Breast epithelium (tissue), 4 donors: ENCODE measurements at regions not wholly inside any gene's neighbourhood (a gene's known extent, or its start where the extent isn't known, plus 50 kb on each side); places are given as distances from the start of the nearest gene placed in this dataset.

Experiments
- DNase-seq, 2 donors: peaks; one replicate each; pipeline ENCODE4 v3.0.0-alpha.2; 2019; ENCODE audit warnings: low spot score in 2 of 2
- H3K27ac ChIP-seq, 2 donors: fragments of 200-600 bp; sonication (generic) in 1 of 2; one replicate each; pipeline ENCODE4 v1.5.1; 2016 to 2019; ENCODE audit warnings: mild to moderate bottlenecking in 1 of 2
- H3K27me3 ChIP-seq, 2 donors: fragments of 200-600 bp; sonication (generic) in 1 of 2; one replicate each; pipeline versions ENCODE4 v1.5.1 to v1.6.0; 2017 to 2019; ENCODE audit warnings: control low read depth in 1 of 2, mild to moderate bottlenecking in 1 of 2
- H3K36me3 ChIP-seq: fragments of 200-600 bp; one replicate; pipeline ENCODE4 v1.5.1; 2019
- H3K4me1 ChIP-seq, 2 donors: fragments of 200-600 bp; sonication (generic); one replicate each; pipeline ENCODE4 v1.5.1; 2016 to 2019; ENCODE audit warnings: control low read depth in 1 of 2
- H3K4me3 ChIP-seq, 3 donors: fragments of 200-600 bp; sonication (generic); 1 replicate in 2 of 3; 2 replicates in 1 of 3; pipeline ENCODE4 v1.5.1; 2016 to 2019; ENCODE audit warnings: mild to moderate bottlenecking in 3 of 3, moderate library complexity in 2 of 3
- H3K9me3 ChIP-seq, 2 donors: fragments of 200-600 bp; sonication (generic) in 1 of 2; one replicate each; pipeline ENCODE4 v1.5.1; 2016 to 2019; ENCODE audit warnings: control low read depth in 1 of 2
- POLR2A ChIP-seq: fragments of 450-650 bp; IDR thresholded peaks from one replicate; pipeline ENCODE4 v1.6.1; 2016; ENCODE audit warnings: antibody characterized with exemption, mild to moderate bottlenecking, moderate library complexity
- POLR2AphosphoS5 ChIP-seq, 3 donors: sonication (generic); formaldehyde crosslinking; IDR thresholded peaks; one replicate each; pipeline ENCODE4 v1.6.1; 2017; ENCODE audit warnings: antibody characterized with exemption in 3 of 3
- intact Hi-C: fragments of 100-400 bp; cut with DNase I; formaldehyde crosslinking; loops from one replicate; pipeline ENCODE4 v1.15.1; 2023; ENCODE audit warnings: low total_unique reads
- TF ChIP-seq, protein P1 (sequence below), 3 donors: fragments of 450-650 bp; IDR thresholded peaks; one replicate each; pipeline ENCODE4 v1.5.1; 2016 to 2017; ENCODE audit warnings: antibody characterized with exemption in 3 of 3, mild to moderate bottlenecking in 3 of 3, moderate library complexity in 3 of 3

- H3K27ac ChIP-seq: no peak overlapping the region
- intact Hi-C loops: no loop called here
- H3K4me3 ChIP-seq: no peak overlapping the region
- H3K4me1 ChIP-seq: no peaks in the 10 kb centered on the region
- H3K9me3 ChIP-seq: peaks cover 3 to 6% of the 10 kb centered on the region in 2 donors
- DNase-seq: no peak
- no peaks in the 10 kb centered on the region for H3K27me3 ChIP-seq
- H3K36me3 ChIP-seq: no peaks in the 10 kb centered on the region
- no peak for TF ChIP-seq POLR2AphosphoS5 (IDR thresholded peaks at IDR 0.05)
- TF ChIP-seq, protein P1, sequence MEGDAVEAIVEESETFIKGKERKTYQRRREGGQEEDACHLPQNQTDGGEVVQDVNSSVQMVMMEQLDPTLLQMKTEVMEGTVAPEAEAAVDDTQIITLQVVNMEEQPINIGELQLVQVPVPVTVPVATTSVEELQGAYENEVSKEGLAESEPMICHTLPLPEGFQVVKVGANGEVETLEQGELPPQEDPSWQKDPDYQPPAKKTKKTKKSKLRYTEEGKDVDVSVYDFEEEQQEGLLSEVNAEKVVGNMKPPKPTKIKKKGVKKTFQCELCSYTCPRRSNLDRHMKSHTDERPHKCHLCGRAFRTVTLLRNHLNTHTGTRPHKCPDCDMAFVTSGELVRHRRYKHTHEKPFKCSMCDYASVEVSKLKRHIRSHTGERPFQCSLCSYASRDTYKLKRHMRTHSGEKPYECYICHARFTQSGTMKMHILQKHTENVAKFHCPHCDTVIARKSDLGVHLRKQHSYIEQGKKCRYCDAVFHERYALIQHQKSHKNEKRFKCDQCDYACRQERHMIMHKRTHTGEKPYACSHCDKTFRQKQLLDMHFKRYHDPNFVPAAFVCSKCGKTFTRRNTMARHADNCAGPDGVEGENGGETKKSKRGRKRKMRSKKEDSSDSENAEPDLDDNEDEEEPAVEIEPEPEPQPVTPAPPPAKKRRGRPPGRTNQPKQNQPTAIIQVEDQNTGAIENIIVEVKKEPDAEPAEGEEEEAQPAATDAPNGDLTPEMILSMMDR (IDR thresholded peaks at IDR 0.05): no peak
- no peak for TF ChIP-seq POLR2A
Observed at GRCh38 chr5:66494437-66494836, 101.8 kb upstream of the MAST4 start.

GRCh38 chr5:66498791-66499207, 97.4 kb upstream of the MAST4 start:
- no peaks in the 10 kb centered on the region for H3K36me3 ChIP-seq
- no peak for DNase-seq
- H3K9me3 ChIP-seq: no peaks in the 10 kb centered on the region
- intact Hi-C loops: no loop called here
- TF ChIP-seq POLR2A (no peak), POLR2AphosphoS5 (IDR thresholded peaks at IDR 0.05) (no peak)
- TF ChIP-seq, protein P1 (IDR thresholded peaks at IDR 0.05): no peak
- no peak overlapping the region for H3K4me3 ChIP-seq
- no peak overlapping the region for H3K27ac ChIP-seq
- no peaks in the 10 kb centered on the region for H3K27me3 ChIP-seq
- no peaks in the 10 kb centered on the region for H3K4me1 ChIP-seq

DNA sequence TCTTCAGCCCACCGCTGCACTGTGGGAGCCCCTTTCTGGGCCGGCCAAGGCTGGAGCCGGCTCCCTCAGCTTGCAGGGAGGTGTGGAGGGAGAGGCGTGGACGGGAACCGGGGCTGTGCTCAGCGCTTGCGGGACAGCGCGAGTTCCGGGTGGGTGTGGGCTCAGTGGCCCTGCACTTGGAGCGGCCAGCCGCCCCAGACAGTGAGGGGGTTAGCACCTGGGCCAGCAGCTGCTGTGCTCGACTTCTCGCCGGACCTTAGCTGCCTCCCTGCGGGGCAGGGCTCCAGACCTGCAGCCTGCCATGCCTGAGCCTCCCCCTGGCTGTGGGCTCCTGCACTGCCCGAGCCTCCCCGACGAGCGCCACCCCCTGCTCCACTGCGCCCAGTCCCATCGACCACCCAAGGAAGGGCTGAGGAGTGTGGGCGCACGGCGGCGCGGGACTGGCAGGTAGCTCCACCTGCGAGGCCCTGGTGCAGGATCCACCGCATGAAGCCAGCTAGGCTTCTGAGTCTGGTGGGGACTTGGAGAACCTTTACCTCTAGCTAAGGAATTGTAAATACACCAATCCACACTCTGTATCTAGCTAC, 92.9 kb upstream of the MAST4 start:
- intact Hi-C loops: no loop called here
- no peak overlapping the region for H3K27ac ChIP-seq
- H3K9me3 ChIP-seq: no peaks in the 10 kb centered on the region
- H3K4me3 ChIP-seq: no peak overlapping the region
- no peaks in the 10 kb centered on the region for H3K27me3 ChIP-seq
- H3K36me3 ChIP-seq: no peaks in the 10 kb centered on the region
- DNase-seq: no peak
- TF ChIP-seq, protein P1 (IDR thresholded peaks at IDR 0.05): no peak
- no peak for TF ChIP-seq POLR2AphosphoS5 (IDR thresholded peaks at IDR 0.05)
- no peak for TF ChIP-seq POLR2A
- H3K4me1 ChIP-seq: no peaks in the 10 kb centered on the region

DNA sequence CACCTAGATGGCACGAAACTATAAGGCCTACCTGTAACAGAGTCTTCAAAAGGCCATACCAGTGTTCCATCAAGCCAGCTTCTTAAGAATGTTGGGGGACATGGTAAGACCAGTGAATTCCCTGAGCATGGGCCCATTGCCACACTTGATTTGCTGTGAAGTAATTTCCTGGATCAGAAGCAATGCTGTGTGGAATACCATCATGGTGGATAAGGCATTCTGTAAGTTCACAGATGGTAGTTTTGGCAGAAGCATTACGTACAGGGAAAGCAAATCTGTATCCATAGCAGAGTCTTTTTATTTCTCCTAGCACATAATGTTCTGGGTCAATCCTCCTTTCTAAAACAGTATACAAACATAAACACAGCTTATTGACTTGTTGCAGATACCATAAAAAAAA, 89.1 kb upstream of the MAST4 start:
- no peaks in the 10 kb centered on the region for H3K9me3 ChIP-seq
- intact Hi-C loops: loop anchor here (2.0 kb wide), 1 partner anchor 54 kb away; no protein-coding TSS in a partner anchor

DNA sequence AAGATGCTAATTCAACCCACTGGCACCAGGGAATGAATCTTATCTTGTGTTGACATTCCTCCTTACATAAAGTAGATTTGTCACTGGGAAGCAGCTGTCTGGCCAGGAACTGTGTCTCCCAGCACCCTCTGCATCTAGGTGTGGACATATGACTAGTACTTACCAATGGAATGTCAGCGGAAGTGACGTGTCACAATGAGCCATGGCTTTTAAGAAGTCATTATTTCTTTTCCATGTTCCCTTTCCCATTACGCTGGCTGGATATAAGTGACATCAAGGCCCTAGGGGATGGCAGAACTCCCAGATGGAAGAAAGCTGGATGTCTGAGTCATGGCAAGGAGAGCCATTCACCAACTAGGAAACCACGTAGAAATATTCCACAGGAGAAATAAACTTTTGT, 84.7 kb upstream of the MAST4 start:
- intact Hi-C loops: no loop called here
- no peaks in the 10 kb centered on the region for H3K36me3 ChIP-seq
- no peaks in the 10 kb centered on the region for H3K9me3 ChIP-seq
- TF ChIP-seq POLR2A: no peak
- no peaks in the 10 kb centered on the region for H3K4me1 ChIP-seq
- no peak overlapping the region for H3K27ac ChIP-seq
- no peak overlapping the region for H3K4me3 ChIP-seq
- DNase-seq: no peak
- no peaks in the 10 kb centered on the region for H3K27me3 ChIP-seq

More for the DNA sequence above, 89.1 kb upstream of the MAST4 start:
- no peaks in the 10 kb centered on the region for H3K4me1 ChIP-seq
- no peaks in the 10 kb centered on the region for H3K27me3 ChIP-seq
- no peak overlapping the region for H3K4me3 ChIP-seq
- no peak for DNase-seq
- TF ChIP-seq POLR2AphosphoS5 (IDR thresholded peaks at IDR 0.05) (no peak), POLR2A (no peak)
- TF ChIP-seq, protein P1 (IDR thresholded peaks at IDR 0.05): no peak
- no peaks in the 10 kb centered on the region for H3K36me3 ChIP-seq
- no peak overlapping the region for H3K27ac ChIP-seq

DNA sequence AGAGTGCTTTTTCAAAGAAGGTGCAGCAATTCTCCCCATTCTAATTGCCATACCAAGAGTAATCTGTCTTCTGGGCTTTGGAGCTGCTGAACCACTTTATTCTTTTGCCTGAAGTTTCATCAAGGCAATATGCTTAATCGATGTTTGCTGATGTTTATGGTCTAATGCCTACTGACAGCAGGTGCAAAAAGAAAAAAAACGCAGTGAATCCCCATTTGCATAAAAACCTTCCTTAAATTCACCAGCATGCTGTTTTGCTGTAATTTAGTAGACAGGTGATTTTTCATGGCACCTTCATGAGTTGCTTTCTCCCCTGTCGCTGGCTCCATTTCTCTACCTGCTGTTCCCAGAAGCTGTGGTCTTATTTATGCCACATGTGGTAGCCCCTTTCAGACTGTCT, 83.1 kb upstream of the MAST4 start:
- H3K27ac ChIP-seq: no peak overlapping the region
- H3K4me3 ChIP-seq: no peak overlapping the region
- H3K36me3 ChIP-seq: no peaks in the 10 kb centered on the region
- H3K9me3 ChIP-seq: no peaks in the 10 kb centered on the region
- H3K4me1 ChIP-seq: no peaks in the 10 kb centered on the region
- no peak for DNase-seq
- no peaks in the 10 kb centered on the region for H3K27me3 ChIP-seq
- TF ChIP-seq POLR2A (no peak), POLR2AphosphoS5 (IDR thresholded peaks at IDR 0.05) (no peak)
- TF ChIP-seq, protein P1 (IDR thresholded peaks at IDR 0.05): no peak
- intact Hi-C loops: no loop called here
